HG03066 (cell line): ENCODE measurements at regions not wholly inside any gene's neighbourhood (a gene's known extent, or its start where the extent isn't known, plus 50 kb on each side); places are given as distances from the start of the nearest gene placed in this dataset.

Source experiments
- ATAC-seq: cut with Tn5 transposase; IDR thresholded peaks from one replicate; pipeline ENCODE4 v1.9.1; 2021; ENCODE audit warnings: low read depth; ENCODE audit not compliant: unreplicated experiment

DNA sequence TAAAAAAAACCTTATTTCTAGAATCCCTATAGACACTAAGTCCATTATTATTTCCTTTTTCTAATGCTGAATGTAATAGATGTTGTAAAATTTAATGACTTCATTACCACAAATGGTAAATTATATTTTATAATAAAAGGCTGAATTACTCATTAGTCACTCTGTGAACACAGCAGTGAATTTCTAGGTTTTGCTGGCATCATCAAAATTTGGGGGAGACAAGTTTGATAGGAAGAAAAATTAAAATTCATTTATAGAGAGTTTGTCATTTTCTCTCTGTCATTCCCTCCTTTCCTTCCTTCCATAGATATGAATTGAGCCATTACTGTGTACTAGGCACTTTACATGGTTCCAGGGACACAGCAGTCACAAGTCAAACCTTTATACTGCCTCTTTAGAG, 340.9 kb downstream of the TRIB2 start:
- ATAC-seq, result no peak

DNA sequence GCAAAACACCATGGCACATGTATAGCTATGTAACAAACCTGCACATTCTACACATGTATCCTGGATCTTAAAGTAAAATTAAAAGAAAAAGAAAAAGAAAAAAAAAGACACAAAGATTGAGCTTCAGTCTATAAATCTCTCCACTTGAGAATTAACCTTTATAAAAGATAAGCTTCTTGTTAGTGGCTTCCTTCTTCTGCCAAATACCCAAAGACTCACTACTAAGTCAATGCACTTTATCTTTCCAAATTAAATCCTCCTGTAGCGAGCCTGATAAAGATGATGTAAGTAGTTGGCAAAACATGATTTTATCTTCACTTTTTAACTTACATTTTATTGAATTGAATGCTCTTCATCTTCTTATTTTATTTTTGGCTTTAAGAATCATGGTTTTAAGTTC, 349.9 kb downstream of the TRIB2 start:
- ATAC-seq, result no peak

DNA sequence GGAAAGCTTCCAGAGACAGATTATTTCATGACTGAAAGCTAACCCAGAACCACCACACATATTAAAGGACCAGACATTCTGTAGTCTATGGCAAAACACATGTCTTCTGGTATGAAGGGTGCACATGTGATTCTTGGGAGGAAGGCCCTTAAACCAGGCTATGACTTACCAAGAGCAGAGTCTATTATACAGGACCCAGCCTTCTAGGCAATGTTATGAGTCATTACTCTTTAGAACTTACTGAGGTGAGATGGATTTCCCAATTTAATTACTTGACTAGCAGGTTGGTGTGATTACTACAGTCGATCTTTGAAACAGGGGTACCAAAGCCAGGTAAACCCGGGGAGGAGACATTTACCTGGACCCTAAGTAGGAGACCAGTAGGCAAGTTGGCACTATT, 350.8 kb downstream of the TRIB2 start:
- ATAC-seq, result no peak

DNA sequence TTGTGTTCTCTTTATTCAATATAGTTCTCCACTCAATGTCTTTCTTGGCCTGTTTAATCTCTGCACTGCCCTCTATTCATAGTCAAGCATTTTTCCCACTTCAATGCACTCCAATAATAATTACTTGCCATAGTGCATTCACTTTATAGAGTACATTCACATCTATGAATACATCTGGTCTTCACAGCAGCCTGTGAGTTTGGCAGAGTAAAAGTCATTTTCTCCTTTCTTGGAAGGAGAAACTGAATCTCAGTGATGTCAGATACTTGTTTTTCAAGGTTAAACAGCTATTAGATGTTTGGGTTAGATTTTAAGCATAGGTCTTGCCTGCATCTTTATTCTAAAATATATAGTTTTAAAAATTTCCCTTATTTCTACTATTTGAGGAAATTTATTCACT, 373.2 kb downstream of the TRIB2 start:
- ATAC-seq, result no peak

GRCh38 chr2:13091455-13091854, 374.7 kb downstream of the TRIB2 start:
- ATAC-seq, result no peak

DNA sequence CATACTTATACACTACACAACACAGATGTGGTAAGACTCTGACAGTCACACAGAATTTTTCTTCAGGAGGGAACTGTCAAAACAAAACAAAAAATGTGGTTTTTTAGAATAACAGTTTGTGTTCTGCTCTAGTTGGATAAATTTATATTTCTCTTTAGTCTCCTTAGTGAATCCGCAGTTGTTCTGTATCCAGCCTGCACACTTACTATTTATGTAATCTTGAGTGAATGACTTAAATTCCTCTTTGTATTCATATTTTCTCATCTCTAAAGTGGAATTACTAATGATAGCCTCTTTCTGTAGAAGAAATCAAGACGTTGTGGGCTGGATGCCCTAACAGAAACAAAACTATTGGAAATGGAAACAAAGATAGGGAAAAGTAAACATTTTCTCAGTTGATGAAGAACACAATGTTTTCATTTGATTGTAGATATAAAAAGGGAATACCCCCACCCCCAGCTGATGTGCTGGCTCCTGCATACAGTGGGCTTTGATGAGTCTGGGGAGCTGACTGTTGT, 375.2 kb downstream of the TRIB2 start:
- ATAC-seq, result no peak

- ATAC-seq, result no peak
Measured at GRCh38 chr2:13093416-13093991, 376.8 kb downstream of the TRIB2 start.

GRCh38 chr2:13102397-13103063, 385.8 kb downstream of the TRIB2 start:
- no peak for ATAC-seq

GRCh38 chr2:13103151-13103550, 386.4 kb downstream of the TRIB2 start:
- no peak for ATAC-seq

- ATAC-seq, result no peak
Measured at GRCh38 chr2:13103778-13104493, 387.2 kb downstream of the TRIB2 start.

GRCh38 chr2:13104723-13105122, 388.0 kb downstream of the TRIB2 start:
- no peak for ATAC-seq

GRCh38 chr2:13106302-13106701, 389.6 kb downstream of the TRIB2 start:
- ATAC-seq, result no peak

- ATAC-seq, result no peak
Measured at GRCh38 chr2:13109516-13109915, 392.8 kb downstream of the TRIB2 start.

DNA sequence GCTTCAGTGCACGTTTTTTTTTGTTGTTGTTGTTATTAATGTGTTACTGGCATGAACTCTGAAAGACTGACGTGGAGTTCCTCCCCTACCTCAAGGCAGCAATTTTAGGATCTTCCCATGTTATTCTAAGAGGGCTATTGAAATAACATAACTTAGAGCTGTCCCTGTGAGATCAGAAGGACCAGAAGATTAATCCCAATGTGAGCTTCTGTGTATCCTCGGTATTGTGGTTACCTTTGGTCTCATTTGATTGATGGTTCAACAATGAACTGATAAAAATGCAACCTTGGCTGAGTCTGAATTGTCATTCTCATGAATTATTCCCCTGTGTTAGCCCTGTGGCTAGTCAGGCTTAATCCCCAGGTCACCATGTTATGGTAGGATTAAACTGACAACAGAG, 394.1 kb downstream of the TRIB2 start:
- ATAC-seq, result no peak

GRCh38 chr2:13113002-13113401, 396.3 kb downstream of the TRIB2 start:
- no peak for ATAC-seq

DNA sequence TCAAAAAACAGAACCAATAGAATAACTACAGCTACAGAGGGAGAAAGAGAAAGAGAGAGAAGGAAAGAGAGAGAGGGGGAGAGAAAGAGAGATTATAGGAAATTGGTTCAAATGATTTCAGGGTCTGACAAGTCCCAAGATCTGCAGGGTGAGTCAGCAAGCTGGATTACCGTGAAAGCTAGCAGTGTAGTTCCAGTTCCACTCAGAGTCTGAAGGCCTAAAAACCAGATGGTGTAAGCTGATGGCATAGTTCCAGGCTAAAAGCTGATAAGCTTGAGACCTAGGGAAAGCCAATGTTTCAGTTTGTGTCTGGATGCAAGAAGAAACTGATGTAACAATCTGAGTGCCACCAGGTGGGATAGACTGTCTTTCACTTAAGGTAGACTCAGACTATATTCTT, 397.7 kb downstream of the TRIB2 start:
- ATAC-seq, result no peak

GRCh38 chr2:13115643-13116042, 398.9 kb downstream of the TRIB2 start:
- no peak for ATAC-seq

DNA sequence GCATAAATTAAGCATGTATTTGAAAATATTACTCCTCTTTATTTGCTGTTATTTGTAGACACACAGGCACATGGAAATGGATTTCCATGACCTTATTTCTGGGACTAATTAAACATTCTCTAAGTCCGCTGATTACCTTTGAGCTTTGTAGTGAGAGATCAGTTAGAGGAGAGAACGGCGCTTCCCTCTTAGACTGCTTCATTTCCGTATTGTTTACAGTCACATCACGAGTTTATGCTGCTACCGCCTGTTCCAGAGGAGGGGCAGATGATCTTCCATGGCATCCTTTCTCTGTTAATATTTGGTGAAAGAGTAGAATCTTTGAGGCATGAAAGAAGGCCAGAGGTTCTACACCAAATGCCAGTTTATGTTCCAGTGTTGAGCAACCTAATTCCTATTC, 404.4 kb downstream of the TRIB2 start:
- ATAC-seq, result no peak

- ATAC-seq, result no peak
Measured at GRCh38 chr2:13128139-13128538, 411.4 kb downstream of the TRIB2 start.

- no peak for ATAC-seq
Measured at GRCh38 chr2:13135369-13135768, 418.6 kb downstream of the TRIB2 start.

- no peak for ATAC-seq
Measured at GRCh38 chr2:13135856-13136255, 419.1 kb downstream of the TRIB2 start.

- no peak for ATAC-seq
Measured at GRCh38 chr2:13137679-13138078, 420.9 kb downstream of the TRIB2 start.
